ENCODE measurements at regions not wholly inside any gene's neighbourhood (a gene's known extent, or its start where the extent isn't known, plus 50 kb on each side); places are given as distances from the start of the nearest gene placed in this dataset.

GRCh38 chrX:129097668-129098067 lies 425.6 kb downstream of the SMARCA1 start (continued):
- TF ChIP-seq CBX5 (IDR thresholded peaks at IDR 0.05; ENCODE audit: low read depth), result no peak
- TF ChIP-seq STAT1 (conservative IDR thresholded peaks at IDR 0.05), result no peak

GRCh38 chrX:129093706-129094105 lies 429.6 kb downstream of the SMARCA1 start:
- Histone ChIP-seq H3K36me3 (ENCODE audit: control insufficient read depth in 2 of 2, insufficient read depth in 2 of 2, low read length in 1 of 2) (no peaks in the 10 kb centered on the region), H3K4me1 (ENCODE audit: control insufficient read depth, insufficient read depth, low read length) (no peaks in the 10 kb centered on the region), H3K27me3 (replicated peaks in 1 of 2; ENCODE audit: control insufficient read depth in 2 of 2, insufficient read depth in 2 of 2, low read length in 1 of 2) (no peaks in the 10 kb centered on the region), H3K9me3 (replicated peaks; ENCODE audit: control insufficient read depth, insufficient read depth, low read length) (no peaks in the 10 kb centered on the region), H2AFZ (ENCODE audit: control insufficient read depth, low read depth, low read length) (no peak overlapping the region), H3K79me2 (ENCODE audit: control insufficient read depth, insufficient read depth, low read length) (no peaks in the 10 kb centered on the region), H3K9ac (ENCODE audit: control insufficient read depth, insufficient read depth, low read length) (no peak overlapping the region), H3K4me3 (no peak overlapping the region), H3K4me2 (ENCODE audit: control insufficient read depth, insufficient read depth) (no peak overlapping the region), H4K20me1 (ENCODE audit: control insufficient read depth, insufficient read depth) (no peaks in the 10 kb centered on the region), H3K27ac (ENCODE audit: control insufficient read depth, insufficient read depth) (no peak overlapping the region)
- FAIRE-seq (no peak), DNase-seq (ENCODE audit: low read depth, low spot score) (no peak), ATAC-seq (no peak)
- in situ Hi-C loops (cut with MboI) (no loop called here), intact Hi-C loops (cut with micrococcal nuclease; ENCODE audit: unreplicated experiment) (no loop called here)
- ChIA-PET SMC1A (ENCODE audit: uncharacterized antibody, unreplicated experiment) (interaction anchor here (0.6 to 1.4 kb wide), 3 partner anchors 9 to 18 kb away, joined by 3 read pairs; no protein-coding TSS in a partner anchor), RAD21 (ENCODE audit: unreplicated experiment) (no interaction called here), CTCF (no interaction called here), POLR2A (no interaction called here)
- no TSS peak for BruUV-seq (replicated peaks)
- 0% methylated on average over 2 of the region's 2 CpGs for WGBS (ENCODE audit: insufficient coverage, insufficient replicate concordance, low lambda C conversion rate, missing lambda C conversion rate)
- TF ChIP-seq FOXM1 (IDR thresholded peaks at IDR 0.05; ENCODE audit: low read depth, low read length) (no peak), PKNOX1 (IDR thresholded peaks at IDR 0.05) (no peak), ATF7 (IDR thresholded peaks at IDR 0.05; ENCODE audit: low read depth) (no peak), USF1 (IDR thresholded peaks at IDR 0.05; ENCODE audit: borderline replicate concordance, extremely low read length, insufficient read depth, low read depth, low read length) (no peak), MLLT1 (IDR thresholded peaks at IDR 0.05) (no peak), ATF3 (IDR thresholded peaks at IDR 0.05; ENCODE audit: borderline replicate concordance, extremely low read depth, low read depth, low read length) (no peak), ZNF592 (IDR thresholded peaks at IDR 0.05) (no peak), TCF3 (IDR thresholded peaks at IDR 0.05; ENCODE audit: borderline replicate concordance, insufficient read depth, low read depth, low read length) (no peak), SMAD1 (IDR thresholded peaks at IDR 0.05; ENCODE audit: low read depth, partially characterized antibody) (no peak), ZNF384 (IDR thresholded peaks at IDR 0.05; ENCODE audit: borderline replicate concordance, low read depth, low read length) (no peak), CBX3 (IDR thresholded peaks at IDR 0.05; ENCODE audit: borderline replicate concordance, low read depth) (no peak), CREM (IDR thresholded peaks at IDR 0.05; ENCODE audit: low read depth) (no peak), HDAC6 (IDR thresholded peaks at IDR 0.05; ENCODE audit: unreplicated experiment) (no peak), GABPA (IDR thresholded peaks at IDR 0.05; ENCODE audit: low read depth) (no peak)
